NCI-H146 treated with DMSO at 0.1 percent for 48 hours (cell line): ENCODE measurements at regions not wholly inside any gene's neighbourhood (a gene's known extent, or its start where the extent isn't known, plus 50 kb on each side); places are given as distances from the start of the nearest gene placed in this dataset.
"Not testable (repeated sequence)": the region's sequence is repeated elsewhere in the genome, so short reads cannot be mapped to it uniquely, and the experiment has no call there.

Source experiments
- DNase-seq: peaks from one replicate; lab custom pipeline; 2025; ENCODE audit not compliant: unreplicated experiment; lab: John Stamatoyannopoulos, UW

GRCh38 chrX:109782994-109783700 lies 50.1 kb upstream of the ACSL4 start:
- DNase-seq: no peak

- no peak for DNase-seq
Measured at GRCh38 chrX:109783701-109784079, 50.6 kb upstream of the ACSL4 start.

- DNase-seq: no peak
Measured at GRCh38 chrX:109785053-109785452, 52.0 kb upstream of the ACSL4 start.

GRCh38 chrX:109790511-109790910 lies 57.5 kb upstream of the ACSL4 start:
- not testable (repeated sequence) for DNase-seq

- no peak for DNase-seq
Measured at GRCh38 chrX:109793191-109793590, 60.1 kb upstream of the ACSL4 start.

GRCh38 chrX:109795682-109796081 lies 62.6 kb upstream of the ACSL4 start:
- no peak for DNase-seq

GRCh38 chrX:109797311-109797975 lies 64.4 kb upstream of the ACSL4 start:
- no peak for DNase-seq

- DNase-seq: no peak
Measured at GRCh38 chrX:109812236-109812635, 79.2 kb upstream of the ACSL4 start.

GRCh38 chrX:109813236-109813635 lies 80.2 kb upstream of the ACSL4 start:
- DNase-seq: no peak

GRCh38 chrX:109818976-109819375 lies 85.9 kb upstream of the ACSL4 start:
- no peak for DNase-seq

- no peak for DNase-seq
Measured at GRCh38 chrX:109822861-109823260, 89.8 kb upstream of the ACSL4 start.

GRCh38 chrX:109826954-109827708 lies 94.1 kb upstream of the ACSL4 start:
- no peak for DNase-seq

GRCh38 chrX:109827772-109828171 lies 94.7 kb upstream of the ACSL4 start:
- DNase-seq: no peak

GRCh38 chrX:109830157-109830703 lies 97.2 kb upstream of the ACSL4 start:
- DNase-seq: no peak

GRCh38 chrX:109830704-109831206 lies 97.7 kb upstream of the ACSL4 start:
- DNase-seq: no peak

- no peak for DNase-seq
Measured at GRCh38 chrX:109831326-109831985, 98.4 kb upstream of the ACSL4 start.

- DNase-seq: no peak
Measured at GRCh38 chrX:109839694-109840567, 106.9 kb upstream of the ACSL4 start.

GRCh38 chrX:109840585-109840984 lies 107.5 kb upstream of the ACSL4 start:
- DNase-seq: no peak

- no peak for DNase-seq
Measured at GRCh38 chrX:109841257-109841656, 108.2 kb upstream of the ACSL4 start.
